OCI-LY3 (cell line): ENCODE measurements at regions not wholly inside any gene's neighbourhood (a gene's known extent, or its start where the extent isn't known, plus 50 kb on each side); places are given as distances from the start of the nearest gene placed in this dataset.

Source experiments
- CTCF ChIP-seq: fragments of 200-600, 300-600 bp; sonication (generic); IDR thresholded peaks from 2 replicates; pipeline ENCODE4 v1.5.1; 2014; ENCODE audit warnings: antibody characterized with exemption, low read length, low read depth
- EZH2phosphoT487 ChIP-seq: fragments of 200-600 bp; shearing (Covaris generic); IDR thresholded peaks from 2 replicates; pipeline ENCODE4 v1.6.1; 2018; ENCODE audit warnings: antibody characterized with exemption, mixed run types, low read depth

- no peak for TF ChIP-seq CTCF
- TF ChIP-seq EZH2phosphoT487, result no peak
These were observed 670.9 kb downstream of the BRD1 start for GRCh38 chr22:49156662-49157285.
